Aorta (tissue), 5 donors: ENCODE measurements at regions not wholly inside any gene's neighbourhood (a gene's known extent, or its start where the extent isn't known, plus 50 kb on each side); places are given as distances from the start of the nearest gene placed in this dataset.

Experiments used
- ATAC-seq: fragments of 200-7000 bp; cut with Tn5 transposase; one replicate; pipeline ENCODE4 v1.9.1; 2022; ENCODE audit warnings: moderate library complexity; ENCODE audit not compliant: low FRiP score
- DNase-seq, 2 donors: peaks; one replicate each; pipeline ENCODE4 v3.0.0-alpha.2; 2020
- H3K27ac ChIP-seq, 2 donors: one replicate each; pipeline ENCODE4 v1.5.1; 2013; ENCODE audit warnings: low read length in 2 of 2, mild to moderate bottlenecking in 2 of 2, moderate library complexity in 2 of 2, control low read depth in 1 of 2, inconsistent platforms in 1 of 2, low read depth in 1 of 2
- H3K27me3 ChIP-seq, 2 donors: one replicate each; pipeline ENCODE4 v1.6.1; 2013; ENCODE audit warnings: control low read depth in 1 of 2, low read length in 1 of 2, mild to moderate bottlenecking in 1 of 2, moderate library complexity in 1 of 2; ENCODE audit not compliant: insufficient read depth in 2 of 2, control insufficient read depth in 1 of 2
- H3K36me3 ChIP-seq, 2 donors: one replicate each; pipeline ENCODE4 v1.6.1; 2013; ENCODE audit warnings: control low read depth in 1 of 2, low read length in 1 of 2, mild to moderate bottlenecking in 1 of 2; ENCODE audit not compliant: insufficient read depth in 2 of 2, control insufficient read depth in 1 of 2
- H3K4me1 ChIP-seq, 2 donors: one replicate each; pipeline ENCODE4 v1.6.1; 2013; ENCODE audit warnings: low read length in 2 of 2, control low read depth in 1 of 2, mild to moderate bottlenecking in 1 of 2, moderate library complexity in 1 of 2; ENCODE audit not compliant: insufficient read depth in 2 of 2, control insufficient read depth in 1 of 2
- H3K4me3 ChIP-seq, 2 donors: one replicate each; pipeline ENCODE4 v1.5.1; 2013; ENCODE audit warnings: low read length in 2 of 2, control low read depth in 1 of 2, mild to moderate bottlenecking in 1 of 2
- H3K9me3 ChIP-seq: one replicate; pipeline ENCODE4 v1.6.1; 2013; ENCODE audit warnings: mild to moderate bottlenecking, low read length; ENCODE audit not compliant: control insufficient read depth
- WGBS, 2 donors: extraction: QIAGEN DNeasy Blood & Tissue Kit; methylation state at CpG; one replicate each; pipeline ENCODE4 v1.1.7; 2013; 5-methylcytosine and 5-hydroxymethylcytosine counted together
- intact Hi-C, 2 donors: fragments of 100-400 bp; cut with DNase I; formaldehyde crosslinking; loops; one replicate each; pipeline versions ENCODE4 v1.14.2 to v1.15.0; 2022
- donor health status: healthy with polysubstance abuse.
- donor health status: Bipolar disorder and iron deficiency.
- donor health status: DM: no; HTN: no; CAD: no.
- donor health status: DM: no; HTN: no; CAD: no.
- donor health status: DM: yes; HTN: yes; CAD: no.

GRCh38 chr6:164415832-164416563 is 893.4 kb downstream of the C6orf118 start:
- no peaks in the 10 kb centered on the region for H3K27me3 ChIP-seq
- WGBS, 2 donors: 25 to 26% methylated on average over 7 of the region's 7 CpGs
- no peak for DNase-seq
- H3K9me3 ChIP-seq: peaks cover 2% of the 10 kb centered on the region
- H3K4me1 ChIP-seq: no peaks in the 10 kb centered on the region
- intact Hi-C loops: no loop called here
- no peaks in the 10 kb centered on the region for H3K36me3 ChIP-seq
- H3K27ac ChIP-seq: no peak overlapping the region
- ATAC-seq: no peak
- H3K4me3 ChIP-seq: no peak overlapping the region

GRCh38 chr6:164414695-164415094 is 894.7 kb downstream of the C6orf118 start:
- H3K4me1 ChIP-seq: no peaks in the 10 kb centered on the region
- intact Hi-C loops: no loop called here
- H3K27ac ChIP-seq: no peak overlapping the region
- 88% methylated on average over 3 of the region's 3 CpGs for WGBS, 2 donors
- H3K4me3 ChIP-seq: no peak overlapping the region
- DNase-seq: no peak
- no peaks in the 10 kb centered on the region for H3K36me3 ChIP-seq
- no peaks in the 10 kb centered on the region for H3K27me3 ChIP-seq
- ATAC-seq: no peak
- peaks cover 2% of the 10 kb centered on the region for H3K9me3 ChIP-seq

GRCh38 chr6:164412566-164412965 is 896.8 kb downstream of the C6orf118 start:
- 69 to 84% methylated on average over 2 of the region's 2 CpGs for WGBS, 2 donors
- intact Hi-C loops: no loop called here
- ATAC-seq: no peak

GRCh38 chr6:164410017-164410416 is 899.4 kb downstream of the C6orf118 start:
- intact Hi-C loops: no loop called here
- H3K9me3 ChIP-seq: peaks cover 3% of the 10 kb centered on the region
- ATAC-seq (no peak), DNase-seq (no peak)
- WGBS, 2 donors: 71 to 78% methylated on average over 5 of the region's 5 CpGs
- no peaks in the 10 kb centered on the region for H3K36me3 ChIP-seq
- no peaks in the 10 kb centered on the region for H3K27me3 ChIP-seq
- H3K4me3 ChIP-seq: no peak overlapping the region
- H3K27ac ChIP-seq: no peak overlapping the region
- H3K4me1 ChIP-seq: no peaks in the 10 kb centered on the region

More at GRCh38 chr6:164412566-164412965, 896.8 kb downstream of the C6orf118 start:
- Histone ChIP-seq H3K4me3 (no peak overlapping the region), H3K4me1 (no peaks in the 10 kb centered on the region), H3K36me3 (no peaks in the 10 kb centered on the region), H3K27ac (no peak overlapping the region), H3K27me3 (no peaks in the 10 kb centered on the region), H3K9me3 (peaks cover 3% of the 10 kb centered on the region)
- DNase-seq: no peak

- intact Hi-C loops: no loop called here
- WGBS, 2 donors: 45 to 54% methylated on average over 8 of the region's 8 CpGs
- ATAC-seq: no peak
Observed at GRCh38 chr6:164409309-164410009, 899.9 kb downstream of the C6orf118 start.

GRCh38 chr6:164408868-164409267 is 900.5 kb downstream of the C6orf118 start:
- Histone ChIP-seq H3K36me3 (no peaks in the 10 kb centered on the region), H3K4me3 (no peak overlapping the region), H3K4me1 (no peaks in the 10 kb centered on the region), H3K9me3 (peaks cover 2% of the 10 kb centered on the region), H3K27me3 (no peaks in the 10 kb centered on the region), H3K27ac (no peak overlapping the region)
- no peak for ATAC-seq
- intact Hi-C loops: no loop called here
- WGBS, 2 donors: 86% methylated on average over 5 of the region's 5 CpGs
- DNase-seq: no peak

More at GRCh38 chr6:164409309-164410009, 899.9 kb downstream of the C6orf118 start:
- peaks cover 3% of the 10 kb centered on the region for H3K9me3 ChIP-seq
- no peaks in the 10 kb centered on the region for H3K36me3 ChIP-seq
- H3K4me3 ChIP-seq: no peak overlapping the region
- H3K27ac ChIP-seq: no peak overlapping the region
- DNase-seq: no peak
- H3K27me3 ChIP-seq: no peaks in the 10 kb centered on the region
- H3K4me1 ChIP-seq: no peaks in the 10 kb centered on the region

GRCh38 chr6:164404812-164405488 is 904.5 kb downstream of the C6orf118 start:
- ATAC-seq: no peak
- H3K36me3 ChIP-seq: no peaks in the 10 kb centered on the region
- no peak for DNase-seq
- 66 to 71% methylated on average over 4 of the region's 4 CpGs for WGBS, 2 donors
- H3K27me3 ChIP-seq: no peaks in the 10 kb centered on the region
- intact Hi-C loops: no loop called here
- H3K4me1 ChIP-seq: no peaks in the 10 kb centered on the region
- peaks cover 2% of the 10 kb centered on the region for H3K9me3 ChIP-seq
- H3K4me3 ChIP-seq: no peak overlapping the region
- no peak overlapping the region for H3K27ac ChIP-seq

GRCh38 chr6:164401871-164402270 is 907.5 kb downstream of the C6orf118 start:
- intact Hi-C loops: no loop called here
- H3K27ac ChIP-seq: no peak overlapping the region
- H3K4me3 ChIP-seq: no peak overlapping the region
- no peaks in the 10 kb centered on the region for H3K27me3 ChIP-seq
- no peaks in the 10 kb centered on the region for H3K36me3 ChIP-seq
- H3K4me1 ChIP-seq: no peaks in the 10 kb centered on the region
- DNase-seq: no peak
- 40 to 65% methylated on average over 2 of the region's 2 CpGs for WGBS, 2 donors
- peak; percentile 33 for ATAC-seq
- no peaks in the 10 kb centered on the region for H3K9me3 ChIP-seq
